NCI-H748 (cell line): ENCODE measurements at regions not wholly inside any gene's neighbourhood (a gene's known extent, or its start where the extent isn't known, plus 50 kb on each side); places are given as distances from the start of the nearest gene placed in this dataset.

Source experiments
- DNase-seq: peaks from one replicate; lab custom pipeline; 2025; ENCODE audit not compliant: unreplicated experiment; lab: John Stamatoyannopoulos, UW

GRCh38 chr7:16320099-16320660 lies 101.2 kb downstream of the CRPPA start:
- DNase-seq: no peak

GRCh38 chr7:16318989-16319915 lies 102.1 kb downstream of the CRPPA start:
- no peak for DNase-seq

- DNase-seq: no peak
Measured at GRCh38 chr7:16318463-16318862, 102.9 kb downstream of the CRPPA start.

GRCh38 chr7:16317406-16317805 lies 103.9 kb downstream of the CRPPA start:
- no peak for DNase-seq

GRCh38 chr7:16315280-16315679 lies 106.1 kb downstream of the CRPPA start:
- no peak for DNase-seq

- no peak for DNase-seq
Measured at GRCh38 chr7:16309129-16309528, 112.2 kb downstream of the CRPPA start.

- no peak for DNase-seq
Measured at GRCh38 chr7:16301291-16301690, 120.0 kb downstream of the CRPPA start.

- DNase-seq: no peak
Measured at GRCh38 chr7:16300361-16300895, 120.9 kb downstream of the CRPPA start.

- no peak for DNase-seq
Measured at GRCh38 chr7:16299853-16300252, 121.5 kb downstream of the CRPPA start.

GRCh38 chr7:16298221-16298620 lies 123.1 kb downstream of the CRPPA start:
- no peak for DNase-seq

- DNase-seq: no peak
Measured at GRCh38 chr7:16295558-16295957, 125.8 kb downstream of the CRPPA start.

GRCh38 chr7:16293669-16294425 lies 127.5 kb downstream of the CRPPA start:
- no peak for DNase-seq

GRCh38 chr7:16284581-16284980 lies 136.8 kb downstream of the CRPPA start:
- no peak for DNase-seq

GRCh38 chr7:16278167-16278787 lies 143.1 kb downstream of the CRPPA start:
- DNase-seq: no peak

GRCh38 chr7:16271990-16272665 lies 149.2 kb downstream of the CRPPA start:
- DNase-seq: no peak

- no peak for DNase-seq
Measured at GRCh38 chr7:16271355-16271915, 149.9 kb downstream of the CRPPA start.

GRCh38 chr7:16270844-16271243 lies 150.5 kb downstream of the CRPPA start:
- peak; percentile 5 for DNase-seq

GRCh38 chr7:16268821-16269768 lies 152.2 kb downstream of the CRPPA start:
- DNase-seq: no peak
